GM18870 (cell line): ENCODE measurements at regions not wholly inside any gene's neighbourhood (a gene's known extent, or its start where the extent isn't known, plus 50 kb on each side); places are given as distances from the start of the nearest gene placed in this dataset.

ENCODE experiments used
- ATAC-seq: cut with Tn5 transposase; IDR thresholded peaks from one replicate; pipeline ENCODE4 v1.9.1; 2021; ENCODE audit warnings: moderate library complexity; ENCODE audit not compliant: unreplicated experiment

- ATAC-seq = no peak
These were observed 309.9 kb upstream of the MGMT start for GRCh38 chr10:129157185-129157584.

GRCh38 chr10:129161150-129161549 lies 305.9 kb upstream of the MGMT start:
- no peak for ATAC-seq

GRCh38 chr10:129163531-129163930 lies 303.5 kb upstream of the MGMT start:
- ATAC-seq = no peak

GRCh38 chr10:129165076-129165720 lies 301.8 kb upstream of the MGMT start:
- no peak for ATAC-seq

- ATAC-seq = no peak
These were observed 301.3 kb upstream of the MGMT start for GRCh38 chr10:129165770-129166169.

- no peak for ATAC-seq
These were observed 298.4 kb upstream of the MGMT start for GRCh38 chr10:129168660-129169059.

GRCh38 chr10:129169115-129169514 lies 297.9 kb upstream of the MGMT start:
- no peak for ATAC-seq

- no peak for ATAC-seq
These were observed 296.2 kb upstream of the MGMT start for GRCh38 chr10:129170812-129171211.

- no peak for ATAC-seq
These were observed 295.2 kb upstream of the MGMT start for GRCh38 chr10:129171812-129172211.

GRCh38 chr10:129174232-129175014 lies 292.6 kb upstream of the MGMT start:
- no peak for ATAC-seq

- no peak for ATAC-seq
These were observed 287.6 kb upstream of the MGMT start for GRCh38 chr10:129179245-129179971.

- no peak for ATAC-seq
These were observed 286.9 kb upstream of the MGMT start for GRCh38 chr10:129179972-129180678.

- ATAC-seq = no peak
These were observed 282.8 kb upstream of the MGMT start for GRCh38 chr10:129184196-129184595.

GRCh38 chr10:129187331-129187730 lies 279.7 kb upstream of the MGMT start:
- ATAC-seq = no peak

- no peak for ATAC-seq
These were observed 275.2 kb upstream of the MGMT start for GRCh38 chr10:129191797-129192196.

- ATAC-seq = no peak
These were observed 274.5 kb upstream of the MGMT start for GRCh38 chr10:129192344-129193128.

- ATAC-seq = no peak
These were observed 273.9 kb upstream of the MGMT start for GRCh38 chr10:129193148-129193547.

- no peak for ATAC-seq
These were observed 272.7 kb upstream of the MGMT start for GRCh38 chr10:129194181-129194870.

GRCh38 chr10:129199826-129200225 lies 267.2 kb upstream of the MGMT start:
- ATAC-seq = no peak

- ATAC-seq = no peak
These were observed 263.2 kb upstream of the MGMT start for GRCh38 chr10:129203819-129204218.
